GM23248 (cell line): ENCODE measurements at regions not wholly inside any gene's neighbourhood (a gene's known extent, or its start where the extent isn't known, plus 50 kb on each side); places are given as distances from the start of the nearest gene placed in this dataset.

Experiments used
- EZH2 ChIP-seq: fragments of 200-600 bp; sonication (generic); IDR thresholded peaks from 2 replicates; pipeline ENCODE4 v1.6.1; 2018; ENCODE audit warnings: antibody characterized with exemption, mild to moderate bottlenecking; ENCODE audit not compliant: insufficient read depth, poor library complexity, severe bottlenecking
- EZH2phosphoT487 ChIP-seq: fragments of 200-600 bp; sonication (generic); IDR thresholded peaks from 2 replicates; pipeline ENCODE4 v1.6.1; 2018; ENCODE audit warnings: antibody characterized with exemption, moderate library complexity, mild to moderate bottlenecking, low read depth; ENCODE audit not compliant: insufficient read depth

GRCh38 chr1:234668577-234668955 lies 58.6 kb upstream of the IRF2BP2 start:
- TF ChIP-seq EZH2phosphoT487 (no peak), EZH2 (no peak)
